Uterus (tissue), 2 donors: ENCODE measurements at regions not wholly inside any gene's neighbourhood (a gene's known extent, or its start where the extent isn't known, plus 50 kb on each side); places are given as distances from the start of the nearest gene placed in this dataset.

ENCODE experiments used
- CTCF ChIP-seq, 4 experiments: fragments of 200-600 bp in 2 of 4; fragments of 450-650 bp in 2 of 4; sonication (generic) in 2 of 4; IDR thresholded peaks; one replicate each; pipeline ENCODE4 v1.5.1; 2016 to 2019; ENCODE audit warnings: antibody characterized with exemption in 4 of 4, mild to moderate bottlenecking in 2 of 4, moderate library complexity in 1 of 4
- POLR2A ChIP-seq, 2 donors: fragments of 450-650 bp; IDR thresholded peaks; one replicate each; pipeline ENCODE4 v1.6.1; 2016; ENCODE audit warnings: antibody characterized with exemption in 2 of 2, mild to moderate bottlenecking in 1 of 2, moderate library complexity in 1 of 2

DNA sequence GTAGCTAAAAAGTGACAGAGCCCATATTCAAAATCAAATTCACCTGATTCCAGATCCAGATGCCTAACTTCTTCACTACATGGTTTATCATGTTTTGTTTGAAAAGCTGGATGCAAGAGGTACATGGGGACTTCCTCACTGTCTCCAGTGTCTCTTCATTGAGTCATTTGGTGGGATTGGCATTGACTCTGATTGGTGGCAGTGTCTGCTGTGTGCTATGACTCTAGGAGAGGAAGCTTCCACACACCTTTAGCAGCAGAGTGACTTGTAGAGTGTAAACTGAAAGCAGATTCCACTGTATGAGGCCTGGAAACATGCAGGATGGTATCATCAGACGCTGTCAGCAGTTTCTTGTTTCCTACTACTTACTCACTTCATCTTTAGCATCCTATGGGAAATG, 250.9 kb upstream of the SEMA6A start:
- TF ChIP-seq CTCF (IDR thresholded peaks at IDR 0.05): no peak
- TF ChIP-seq POLR2A (IDR thresholded peaks at IDR 0.05): no peak
